KOPT-K1 (cell line): ENCODE measurements at regions not wholly inside any gene's neighbourhood (a gene's known extent, or its start where the extent isn't known, plus 50 kb on each side); places are given as distances from the start of the nearest gene placed in this dataset.
"Not testable (repeated sequence)": the region's sequence is repeated elsewhere in the genome, so short reads cannot be mapped to it uniquely, and the experiment has no call there.

ENCODE experiments used
- H3K27ac ChIP-seq: fragments of 200-600 bp; sonication (generic); 2 replicates; pipeline ENCODE4 v1.5.1; 2016; ENCODE audit warnings: antibody characterized with exemption, mild to moderate bottlenecking, low read depth, low read length; ENCODE audit not compliant: poor library complexity, severe bottlenecking
- H3K36me3 ChIP-seq: fragments of 200-600 bp; sonication (generic); 2 replicates; pipeline ENCODE4 v1.5.1; 2017; ENCODE audit warnings: antibody characterized with exemption, mild to moderate bottlenecking, low read length, moderate library complexity; ENCODE audit not compliant: insufficient read depth
- H3K9me3 ChIP-seq: fragments of 200-600 bp; sonication (generic); 2 replicates; pipeline ENCODE4 v1.5.1; 2017; ENCODE audit warnings: antibody characterized with exemption, low read length, mild to moderate bottlenecking; ENCODE audit not compliant: insufficient read depth, poor library complexity, severe bottlenecking

GRCh38 chr20:48025661-48026060, 240.4 kb upstream of the SULF2 start:
- H3K27ac ChIP-seq = no peak overlapping the region
- no peaks in the 10 kb centered on the region for H3K9me3 ChIP-seq
- H3K36me3 ChIP-seq = no peaks in the 10 kb centered on the region

GRCh38 chr20:48025051-48025515, 239.8 kb upstream of the SULF2 start:
- H3K27ac ChIP-seq = no peak overlapping the region
- H3K9me3 ChIP-seq = no peaks in the 10 kb centered on the region
- no peaks in the 10 kb centered on the region for H3K36me3 ChIP-seq

DNA sequence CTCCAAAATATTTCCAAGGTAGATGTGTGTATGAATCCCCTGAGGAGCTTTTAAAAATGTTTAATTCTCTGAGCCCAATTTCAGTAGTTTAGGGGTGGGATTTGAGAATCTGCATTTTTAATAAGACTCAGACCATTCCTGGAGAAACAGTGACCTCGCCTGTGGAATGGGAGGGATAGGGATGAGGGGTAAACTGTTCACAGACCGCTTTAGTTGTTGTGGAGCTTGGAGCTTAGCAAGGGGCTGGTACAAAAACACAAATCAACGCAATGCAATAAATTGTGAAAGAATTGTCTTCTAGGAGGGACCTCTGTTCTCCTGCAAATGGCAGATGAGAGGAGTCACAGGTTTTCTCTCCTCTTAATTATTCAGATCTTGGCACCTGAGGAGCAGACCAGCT, 239.3 kb upstream of the SULF2 start:
- no peaks in the 10 kb centered on the region for H3K36me3 ChIP-seq
- no peaks in the 10 kb centered on the region for H3K9me3 ChIP-seq
- H3K27ac ChIP-seq = no peak overlapping the region

GRCh38 chr20:48020696-48021095, 235.4 kb upstream of the SULF2 start:
- H3K27ac ChIP-seq, H3K9me3 ChIP-seq, H3K36me3 ChIP-seq: not testable (repeated sequence)

DNA sequence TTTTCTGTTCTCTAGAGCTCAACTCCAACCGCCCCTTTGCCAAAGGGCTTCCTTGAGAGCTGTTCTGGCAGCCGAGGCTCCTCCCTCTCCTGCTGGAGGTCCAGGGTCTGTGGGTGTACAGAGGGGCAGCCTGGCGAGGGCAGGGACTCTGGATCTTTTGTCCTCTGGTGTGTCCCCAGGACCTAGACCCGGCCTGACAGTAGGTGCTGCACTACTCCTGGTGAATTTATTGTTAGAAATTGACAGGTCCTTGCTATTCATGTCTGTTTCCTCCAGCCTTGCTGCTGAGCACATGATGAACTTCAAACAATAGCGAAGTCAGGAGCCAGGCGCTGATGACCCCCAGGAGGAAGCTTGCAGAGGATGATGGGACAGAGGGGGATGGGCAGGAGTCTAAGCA, 234.7 kb upstream of the SULF2 start:
- H3K27ac ChIP-seq = no peak overlapping the region
- peaks cover 6% of the 10 kb centered on the region for H3K9me3 ChIP-seq
- H3K36me3 ChIP-seq = no peaks in the 10 kb centered on the region

DNA sequence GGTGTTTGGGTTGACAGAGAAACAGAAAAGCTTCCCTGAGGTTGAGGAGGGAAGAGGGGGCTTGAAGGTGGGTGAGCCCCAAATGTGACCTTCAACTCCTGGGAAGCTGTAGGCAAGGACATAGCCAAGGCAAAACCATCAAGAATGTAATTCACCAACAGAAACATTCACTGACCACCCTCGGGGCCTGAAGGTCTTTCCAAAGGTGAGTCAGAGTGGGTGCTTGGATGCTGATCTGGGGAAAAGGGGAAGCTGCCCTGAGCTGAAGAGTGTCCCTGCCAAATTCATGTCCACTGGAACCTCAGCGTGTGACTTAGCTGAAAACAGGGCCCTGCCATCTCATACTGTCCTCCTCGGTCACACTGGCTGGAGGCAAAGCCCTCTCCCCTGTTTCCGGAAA, 234.2 kb upstream of the SULF2 start:
- Histone ChIP-seq H3K36me3 (no peaks in the 10 kb centered on the region), H3K9me3 (peaks cover 6% of the 10 kb centered on the region), H3K27ac (no peak overlapping the region)

DNA sequence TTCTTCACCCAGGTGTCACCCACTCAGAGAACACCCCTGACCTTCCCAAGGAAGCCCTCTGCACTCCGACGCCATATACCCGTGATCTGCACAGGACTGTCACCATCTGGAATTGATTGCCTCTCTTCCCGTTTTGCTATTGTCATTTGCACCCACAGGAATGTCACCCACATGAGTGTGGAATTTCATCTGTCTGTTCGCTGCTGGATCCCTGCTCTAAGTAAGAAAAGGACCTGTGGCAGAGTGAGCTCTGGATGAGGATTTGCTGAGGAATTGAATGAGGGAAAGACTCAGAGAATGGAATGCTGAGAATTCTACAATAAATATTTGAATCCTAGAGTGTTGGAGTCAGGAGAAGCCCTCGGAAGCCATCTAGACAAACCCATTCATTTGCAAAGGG, 233.6 kb upstream of the SULF2 start:
- H3K9me3 ChIP-seq, H3K36me3 ChIP-seq, H3K27ac ChIP-seq: not testable (repeated sequence)

- Histone ChIP-seq H3K9me3 (peaks cover 6% of the 10 kb centered on the region), H3K36me3 (no peaks in the 10 kb centered on the region), H3K27ac (no peak overlapping the region)
These were observed 232.7 kb upstream of the SULF2 start for GRCh38 chr20:48017992-48018391.

- Histone ChIP-seq H3K27ac (no peak overlapping the region), H3K36me3 (no peaks in the 10 kb centered on the region), H3K9me3 (peaks cover 6% of the 10 kb centered on the region)
These were observed 232.2 kb upstream of the SULF2 start for GRCh38 chr20:48017509-48017908.

- H3K36me3 ChIP-seq = no peaks in the 10 kb centered on the region
- peaks cover 6% of the 10 kb centered on the region for H3K9me3 ChIP-seq
- no peak overlapping the region for H3K27ac ChIP-seq
These were observed 230.9 kb upstream of the SULF2 start for GRCh38 chr20:48015943-48016723.

- peaks cover 6% of the 10 kb centered on the region for H3K9me3 ChIP-seq
- no peaks in the 10 kb centered on the region for H3K36me3 ChIP-seq
- no peak overlapping the region for H3K27ac ChIP-seq
These were observed 230.0 kb upstream of the SULF2 start for GRCh38 chr20:48015141-48015910.

DNA sequence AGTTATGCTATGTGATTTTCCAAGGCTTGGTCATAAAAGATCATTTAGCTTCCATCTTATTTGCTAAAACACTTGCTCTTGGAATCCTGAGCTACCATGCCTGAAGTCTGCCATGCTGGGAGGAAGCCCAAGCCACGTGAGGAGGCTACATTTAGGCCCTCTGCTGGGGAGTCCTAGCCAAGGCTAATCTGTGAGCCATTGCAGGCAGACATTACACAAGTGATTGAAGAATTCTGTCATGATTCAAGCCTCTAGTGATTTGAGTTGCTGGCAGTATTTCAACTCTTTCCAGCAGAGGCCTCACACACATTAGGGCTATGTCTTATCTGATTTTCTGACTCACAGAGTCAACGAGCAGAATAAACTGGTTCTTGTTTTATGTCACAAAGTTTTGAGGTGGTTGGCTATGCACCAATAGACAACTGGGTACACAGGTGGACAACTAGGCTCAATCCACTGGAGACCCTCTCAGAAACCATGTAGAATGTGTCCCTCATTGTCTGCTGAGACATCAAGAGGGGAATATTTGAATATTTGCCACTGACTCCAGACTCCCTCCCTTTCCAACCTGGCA, 227.2 kb upstream of the SULF2 start:
- Histone ChIP-seq H3K9me3 (peaks cover 20% of the 10 kb centered on the region), H3K36me3 (no peaks in the 10 kb centered on the region), H3K27ac (no peak overlapping the region)

- Histone ChIP-seq H3K9me3 (peaks cover 18% of the 10 kb centered on the region), H3K36me3 (no peaks in the 10 kb centered on the region), H3K27ac (no peak overlapping the region)
These were observed 225.7 kb upstream of the SULF2 start for GRCh38 chr20:48011025-48011424.

DNA sequence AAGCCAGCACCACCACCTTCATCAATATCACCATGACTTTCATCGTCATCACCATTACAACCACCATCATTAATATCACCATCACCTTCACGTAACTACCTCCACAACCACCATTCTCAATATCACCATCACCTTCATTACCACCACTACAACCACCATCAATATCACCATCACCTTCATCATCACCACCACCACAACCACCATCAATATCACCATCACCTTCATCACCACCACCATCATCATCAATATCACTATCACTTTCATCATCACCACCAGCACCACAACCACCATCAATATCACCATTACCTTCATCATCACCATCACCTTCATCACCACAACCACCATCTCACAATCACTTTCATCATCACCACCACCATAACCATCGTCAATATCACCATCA, 225.3 kb upstream of the SULF2 start:
- Histone ChIP-seq H3K36me3 (no peaks in the 10 kb centered on the region), H3K27ac (no peak overlapping the region), H3K9me3 (peaks cover 18% of the 10 kb centered on the region)

GRCh38 chr20:48008850-48009515, 223.7 kb upstream of the SULF2 start:
- no peaks in the 10 kb centered on the region for H3K36me3 ChIP-seq
- H3K27ac ChIP-seq = no peak overlapping the region
- peaks cover 18% of the 10 kb centered on the region for H3K9me3 ChIP-seq
